HL-60 (cell line): ENCODE measurements at regions not wholly inside any gene's neighbourhood (a gene's known extent, or its start where the extent isn't known, plus 50 kb on each side); places are given as distances from the start of the nearest gene placed in this dataset.
A peak's percentile ranks its signal among the peaks of the same experiment; 100 is the strongest.

ENCODE experiments used
- DNase-seq, 2 experiments: peaks; one replicate each; pipeline ENCODE4 v3.0.0-alpha.2; 2010 to 2020; ENCODE audit warnings: low read depth in 1 of 2, low spot score in 1 of 2
- H3K27ac ChIP-seq: fragments of 250-450 bp; sonication (Bioruptor Pico); replicated peaks from 2 replicates; pipeline ENCODE4 v1.5.1; 2020; ENCODE audit warnings: mild to moderate bottlenecking, moderate library complexity
- H3K27me3 ChIP-seq: fragments of 250-450 bp; sonication (Bioruptor Pico); 2 replicates; pipeline ENCODE4 v1.5.1; 2021; ENCODE audit warnings: mild to moderate bottlenecking, moderate library complexity; ENCODE audit not compliant: insufficient read depth, poor library complexity, severe bottlenecking
- H3K4me3 ChIP-seq: replicated peaks from 2 replicates; pipeline ENCODE4 v1.5.1; 2011; ENCODE audit warnings: mild to moderate bottlenecking, control low read depth, low read length; ENCODE audit not compliant: insufficient read depth
- GABPA ChIP-seq: IDR thresholded peaks from 2 replicates; pipeline ENCODE4 v1.6.1; 2012; ENCODE audit warnings: low read depth
- POLR2AphosphoS5 ChIP-seq: IDR thresholded peaks from 2 replicates; pipeline ENCODE4 v1.6.1; 2012; ENCODE audit warnings: low read depth
- SPI1 ChIP-seq: IDR thresholded peaks from 2 replicates; pipeline ENCODE4 v1.6.1; 2012; ENCODE audit warnings: low read depth, mild to moderate bottlenecking, borderline replicate concordance
- TF ChIP-seq, protein P1 (sequence below): IDR thresholded peaks from 2 replicates; pipeline ENCODE4 v1.6.1; 2012; ENCODE audit warnings: low read depth; ENCODE audit not compliant: insufficient replicate concordance
- TF ChIP-seq, protein P2 (sequence below): IDR thresholded peaks from one replicate; pipeline ENCODE4 v1.5.1; 2011; ENCODE audit warnings: low read length, control low read depth, inconsistent platforms; ENCODE audit not compliant: insufficient read depth

DNA sequence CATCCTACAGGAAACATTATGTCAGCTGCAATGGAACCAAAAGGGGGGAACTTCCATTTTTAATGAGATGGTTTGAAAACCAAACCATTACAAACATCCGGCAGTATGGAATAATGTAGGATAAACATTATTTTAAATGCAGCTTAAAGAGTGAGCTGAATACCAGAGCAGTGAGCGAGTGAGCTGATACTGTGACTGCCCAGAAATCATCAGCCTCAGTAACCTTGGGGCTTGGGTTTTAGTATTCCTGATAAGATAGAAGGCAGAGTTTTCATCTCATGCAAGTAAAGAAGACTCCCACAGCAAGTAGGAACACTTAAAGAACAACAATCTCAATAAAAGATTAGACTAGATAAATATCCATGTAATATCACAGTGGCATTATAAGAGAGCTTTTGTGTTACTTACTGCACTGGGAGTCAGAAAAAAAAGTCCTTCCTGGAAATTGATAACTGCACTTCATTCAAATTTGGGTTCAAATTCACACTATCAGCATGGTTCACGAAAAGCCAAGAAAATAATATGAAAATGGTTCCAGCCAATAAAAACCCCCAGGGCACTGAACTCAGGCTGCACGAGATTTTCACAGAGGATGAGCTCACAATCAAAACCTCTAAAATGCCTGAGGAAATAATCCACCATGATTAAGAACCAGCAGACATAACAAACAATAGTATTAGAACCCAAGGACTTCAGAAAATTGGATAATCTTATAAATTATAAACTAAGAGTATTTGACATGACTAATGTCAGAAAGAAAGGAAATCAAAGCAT, 115.7 kb downstream of the MTPAP start:
- Histone ChIP-seq H3K27ac (no peak overlapping the region), H3K27me3 (no peaks in the 10 kb centered on the region), H3K4me3 (no peak overlapping the region)
- no peak for TF ChIP-seq POLR2AphosphoS5
- TF ChIP-seq, protein P1, sequence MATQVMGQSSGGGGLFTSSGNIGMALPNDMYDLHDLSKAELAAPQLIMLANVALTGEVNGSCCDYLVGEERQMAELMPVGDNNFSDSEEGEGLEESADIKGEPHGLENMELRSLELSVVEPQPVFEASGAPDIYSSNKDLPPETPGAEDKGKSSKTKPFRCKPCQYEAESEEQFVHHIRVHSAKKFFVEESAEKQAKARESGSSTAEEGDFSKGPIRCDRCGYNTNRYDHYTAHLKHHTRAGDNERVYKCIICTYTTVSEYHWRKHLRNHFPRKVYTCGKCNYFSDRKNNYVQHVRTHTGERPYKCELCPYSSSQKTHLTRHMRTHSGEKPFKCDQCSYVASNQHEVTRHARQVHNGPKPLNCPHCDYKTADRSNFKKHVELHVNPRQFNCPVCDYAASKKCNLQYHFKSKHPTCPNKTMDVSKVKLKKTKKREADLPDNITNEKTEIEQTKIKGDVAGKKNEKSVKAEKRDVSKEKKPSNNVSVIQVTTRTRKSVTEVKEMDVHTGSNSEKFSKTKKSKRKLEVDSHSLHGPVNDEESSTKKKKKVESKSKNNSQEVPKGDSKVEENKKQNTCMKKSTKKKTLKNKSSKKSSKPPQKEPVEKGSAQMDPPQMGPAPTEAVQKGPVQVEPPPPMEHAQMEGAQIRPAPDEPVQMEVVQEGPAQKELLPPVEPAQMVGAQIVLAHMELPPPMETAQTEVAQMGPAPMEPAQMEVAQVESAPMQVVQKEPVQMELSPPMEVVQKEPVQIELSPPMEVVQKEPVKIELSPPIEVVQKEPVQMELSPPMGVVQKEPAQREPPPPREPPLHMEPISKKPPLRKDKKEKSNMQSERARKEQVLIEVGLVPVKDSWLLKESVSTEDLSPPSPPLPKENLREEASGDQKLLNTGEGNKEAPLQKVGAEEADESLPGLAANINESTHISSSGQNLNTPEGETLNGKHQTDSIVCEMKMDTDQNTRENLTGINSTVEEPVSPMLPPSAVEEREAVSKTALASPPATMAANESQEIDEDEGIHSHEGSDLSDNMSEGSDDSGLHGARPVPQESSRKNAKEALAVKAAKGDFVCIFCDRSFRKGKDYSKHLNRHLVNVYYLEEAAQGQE, result no peak
- no peak for TF ChIP-seq GABPA
- TF ChIP-seq SPI1, result no peak
- TF ChIP-seq, protein P2, sequence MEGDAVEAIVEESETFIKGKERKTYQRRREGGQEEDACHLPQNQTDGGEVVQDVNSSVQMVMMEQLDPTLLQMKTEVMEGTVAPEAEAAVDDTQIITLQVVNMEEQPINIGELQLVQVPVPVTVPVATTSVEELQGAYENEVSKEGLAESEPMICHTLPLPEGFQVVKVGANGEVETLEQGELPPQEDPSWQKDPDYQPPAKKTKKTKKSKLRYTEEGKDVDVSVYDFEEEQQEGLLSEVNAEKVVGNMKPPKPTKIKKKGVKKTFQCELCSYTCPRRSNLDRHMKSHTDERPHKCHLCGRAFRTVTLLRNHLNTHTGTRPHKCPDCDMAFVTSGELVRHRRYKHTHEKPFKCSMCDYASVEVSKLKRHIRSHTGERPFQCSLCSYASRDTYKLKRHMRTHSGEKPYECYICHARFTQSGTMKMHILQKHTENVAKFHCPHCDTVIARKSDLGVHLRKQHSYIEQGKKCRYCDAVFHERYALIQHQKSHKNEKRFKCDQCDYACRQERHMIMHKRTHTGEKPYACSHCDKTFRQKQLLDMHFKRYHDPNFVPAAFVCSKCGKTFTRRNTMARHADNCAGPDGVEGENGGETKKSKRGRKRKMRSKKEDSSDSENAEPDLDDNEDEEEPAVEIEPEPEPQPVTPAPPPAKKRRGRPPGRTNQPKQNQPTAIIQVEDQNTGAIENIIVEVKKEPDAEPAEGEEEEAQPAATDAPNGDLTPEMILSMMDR, result no peak
- no peak for DNase-seq

DNA sequence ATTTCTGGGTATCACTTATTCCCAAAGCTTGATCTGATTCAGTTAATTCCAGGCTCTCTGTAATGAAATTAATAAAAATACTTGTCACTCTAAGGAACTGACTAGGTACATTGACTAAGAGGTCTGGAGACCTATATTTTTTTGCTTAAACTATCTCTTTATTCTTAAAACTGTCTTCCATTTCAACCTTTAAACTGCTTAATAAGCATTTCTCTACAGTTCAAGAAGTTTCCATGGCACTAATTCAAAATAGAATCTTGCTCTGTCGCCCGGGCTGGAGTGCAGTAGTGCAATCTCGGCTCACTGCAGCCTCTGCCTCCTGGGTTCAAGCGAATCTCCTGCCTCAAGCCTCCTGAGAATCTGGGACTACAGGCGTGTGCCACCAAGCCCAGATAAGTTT, 117.4 kb downstream of the MTPAP start:
- H3K4me3 ChIP-seq, result no peak overlapping the region
- H3K27ac ChIP-seq, result no peak overlapping the region
- TF ChIP-seq, protein P2, result no peak
- TF ChIP-seq POLR2AphosphoS5, result no peak
- DNase-seq, result no peak
- no peaks in the 10 kb centered on the region for H3K27me3 ChIP-seq

DNA sequence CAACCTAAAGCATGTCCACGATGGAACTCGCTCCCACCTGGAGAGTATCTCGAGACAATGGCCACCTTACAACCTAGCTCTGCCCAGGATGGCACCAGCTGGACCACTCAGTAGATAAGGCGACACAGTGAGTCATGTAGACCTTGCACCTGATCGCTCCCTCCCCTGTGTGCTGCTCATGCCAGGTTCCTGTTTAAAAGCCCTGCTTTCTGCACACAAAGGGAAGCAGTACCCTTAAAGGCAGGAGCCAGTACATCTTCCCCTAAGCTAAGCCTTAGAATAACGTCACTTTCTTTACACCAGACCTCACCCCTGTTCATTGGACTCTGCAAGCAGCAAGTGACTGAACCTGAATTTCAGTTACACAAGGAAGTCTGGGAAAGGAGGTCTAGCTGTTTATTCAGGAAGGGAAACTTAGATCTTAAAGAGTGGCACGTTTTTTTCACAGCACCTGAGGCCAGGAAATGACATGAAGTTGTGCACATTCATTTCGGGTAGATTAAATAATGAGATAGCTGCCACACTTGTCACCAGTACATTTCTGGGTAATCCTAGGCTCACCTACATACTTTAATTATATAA, 117.9 kb downstream of the MTPAP start:
- Histone ChIP-seq H3K27ac (no peak overlapping the region), H3K27me3 (no peaks in the 10 kb centered on the region), H3K4me3 (no peak overlapping the region)
- peak in 1 of 2 experiments; percentile 3 for DNase-seq
- TF ChIP-seq POLR2AphosphoS5, result no peak
- TF ChIP-seq, protein P2, result no peak
- TF ChIP-seq, protein P1, result no peak
- no peak for TF ChIP-seq SPI1
- TF ChIP-seq GABPA, result no peak

DNA sequence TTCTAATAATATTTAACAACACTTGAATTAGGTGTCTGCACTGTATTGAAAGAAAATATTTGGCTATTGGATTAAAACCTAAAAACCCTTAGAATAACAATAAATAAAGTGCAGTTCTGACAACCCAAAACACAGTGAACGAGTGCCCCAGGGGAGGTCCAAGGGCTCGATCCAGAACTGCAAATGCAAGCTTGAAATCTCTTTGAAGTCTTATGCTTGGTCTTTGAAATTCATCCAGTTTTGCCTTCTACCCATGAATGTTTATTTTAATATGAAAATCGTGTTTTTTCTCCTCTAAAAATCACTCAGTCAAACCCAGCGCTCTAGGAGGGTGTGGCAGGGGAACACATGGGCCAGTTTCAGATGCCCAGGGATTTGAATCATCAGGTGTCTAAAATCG, 119.5 kb downstream of the MTPAP start:
- Histone ChIP-seq H3K27ac (no peak overlapping the region), H3K27me3 (no peaks in the 10 kb centered on the region), H3K4me3 (no peak overlapping the region)
- TF ChIP-seq POLR2AphosphoS5 (no peak), SPI1 (no peak), GABPA (no peak)
- TF ChIP-seq, protein P1, result no peak
- TF ChIP-seq, protein P2, result no peak
- DNase-seq, result no peak
